Fibroblast of villous mesenchyme (primary cell): ENCODE measurements at regions not wholly inside any gene's neighbourhood (a gene's known extent, or its start where the extent isn't known, plus 50 kb on each side); places are given as distances from the start of the nearest gene placed in this dataset.

Source experiments
- DNase-seq: peaks from one replicate; pipeline ENCODE4 v3.0.0-alpha.2; 2010; ENCODE audit warnings: low read depth
- H3K4me3 ChIP-seq: 2 replicates; pipeline ENCODE4 v1.5.1; 2011; ENCODE audit warnings: low read depth, mild to moderate bottlenecking, low read length
- CTCF ChIP-seq: IDR thresholded peaks from 2 replicates; pipeline ENCODE4 v1.5.1; 2012; ENCODE audit warnings: low read depth, mild to moderate bottlenecking, low read length; ENCODE audit not compliant: insufficient read depth

GRCh38 chr11:69406060-69406459 lies 75.4 kb upstream of the LINC01488 start:
- TF ChIP-seq CTCF, result no peak
- DNase-seq, result no peak
- H3K4me3 ChIP-seq, result no peak overlapping the region

GRCh38 chr11:69409812-69410645 lies 71.4 kb upstream of the LINC01488 start:
- TF ChIP-seq CTCF, result no peak
- H3K4me3 ChIP-seq, result no peak overlapping the region
- no peak for DNase-seq

GRCh38 chr11:69411257-69411924 lies 70.1 kb upstream of the LINC01488 start:
- TF ChIP-seq CTCF, result no peak
- no peak for DNase-seq
- H3K4me3 ChIP-seq, result no peak overlapping the region

- no peak for DNase-seq
- H3K4me3 ChIP-seq, result no peak overlapping the region
- TF ChIP-seq CTCF, result no peak
Observed at GRCh38 chr11:69413015-69413801, 68.3 kb upstream of the LINC01488 start.

GRCh38 chr11:69413993-69414392 lies 67.5 kb upstream of the LINC01488 start:
- DNase-seq, result no peak
- H3K4me3 ChIP-seq, result no peak overlapping the region
- no peak for TF ChIP-seq CTCF

GRCh38 chr11:69414773-69415187 lies 66.7 kb upstream of the LINC01488 start:
- TF ChIP-seq CTCF, result no peak
- DNase-seq, result no peak

More at GRCh38 chr11:69414773-69415187, 66.7 kb upstream of the LINC01488 start:
- no peak overlapping the region for H3K4me3 ChIP-seq
